Adrenal gland (tissue), 9 donors: ENCODE measurements at regions not wholly inside any gene's neighbourhood (a gene's known extent, or its start where the extent isn't known, plus 50 kb on each side); places are given as distances from the start of the nearest gene placed in this dataset.
"Not testable (repeated sequence)": the region's sequence is repeated elsewhere in the genome, so short reads cannot be mapped to it uniquely, and the experiment has no call there.

Experiments
- DNase-seq, 7 donors: peaks; one replicate each; pipeline ENCODE4 v3.0.0-alpha.2; 2019 to 2020
- H3K27ac ChIP-seq, 5 donors: fragments of 200-600 bp; sonication (generic) in 4 of 5; 1 replicate in 3 of 5; 2 replicates in 2 of 5; pipeline versions ENCODE4 v1.5.1 to v1.8.0; 2016 to 2020; ENCODE audit warnings: mild to moderate bottlenecking in 1 of 5
- H3K27me3 ChIP-seq: fragments of 200-600 bp; 2 replicates; pipeline ENCODE4 v1.8.0; 2021
- H3K36me3 ChIP-seq, 2 donors: fragments of 200-600 bp; replicated peaks in 1 of 2; 1 replicate in 1 of 2; 2 replicates in 1 of 2; pipeline versions ENCODE4 v1.5.1 to v1.8.0; 2018 to 2022
- H3K4me1 ChIP-seq, 2 donors: fragments of 200-600 bp; replicated peaks in 1 of 2; 1 replicate in 1 of 2; 2 replicates in 1 of 2; pipeline versions ENCODE4 v1.5.1 to v1.8.0; 2018 to 2021
- H3K4me3 ChIP-seq, 4 donors: fragments of 200-600 bp; sonication (generic) in 3 of 4; one replicate each; pipeline ENCODE4 v1.5.1; 2016 to 2018
- H3K9me3 ChIP-seq, 3 donors: fragments of 200-600 bp; sonication (generic) in 1 of 3; replicated peaks in 1 of 3; 1 replicate in 2 of 3; 2 replicates in 1 of 3; pipeline versions ENCODE4 v1.5.1 to v1.8.0; 2016 to 2021
- POLR2A ChIP-seq, 2 donors: fragments of 450-650 bp; IDR thresholded peaks; one replicate each; pipeline ENCODE4 v1.6.1; 2017; ENCODE audit warnings: antibody characterized with exemption in 2 of 2, mild to moderate bottlenecking in 2 of 2, moderate library complexity in 1 of 2
- WGBS, 4 donors: extraction: QIAGEN DNeasy Blood & Tissue Kit in 2 of 4; methylation state at CpG; one replicate each; pipeline versions ENCODE4 v1.1.5 to v1.1.7; 2013 to 2017; 5-methylcytosine and 5-hydroxymethylcytosine counted together
- intact Hi-C, 2 donors: fragments of 100-400 bp; cut with DNase I; formaldehyde crosslinking; loops; one replicate each; pipeline versions ENCODE4 v1.14.1 to v1.15.0; 2022 to 2023
- TF ChIP-seq, protein P1 (sequence below), 6 experiments: fragments of 450-650 bp in 4 of 6; fragments of 200-600 bp in 2 of 6; sonication (generic) in 1 of 6; IDR thresholded peaks; 1 replicate in 5 of 6; 2 replicates in 1 of 6; pipeline versions ENCODE4 v1.5.1 to v1.8.0; 2016 to 2021; ENCODE audit warnings: antibody characterized with exemption in 6 of 6, mild to moderate bottlenecking in 2 of 6, moderate library complexity in 1 of 6
- donor health status: healthy with polysubstance abuse.
- donor health status: Bipolar disorder and iron deficiency.
- donor health status: DM: yes; HTN: yes; CAD: no.
- donor health status: DM: no; HTN: no; CAD: no.
- donor health status: DM: no; HTN: no; CAD: no.

GRCh38 chr13:44778761-44779484, 202.8 kb upstream of the TSC22D1 start:
- Histone ChIP-seq H3K4me1 (no peaks in the 10 kb centered on the region), H3K27ac (no peak overlapping the region), H3K9me3 (no peaks in the 10 kb centered on the region), H3K27me3 (no peaks in the 10 kb centered on the region), H3K4me3 (no peak overlapping the region), H3K36me3 (no peaks in the 10 kb centered on the region)
- intact Hi-C loops: no loop called here
- WGBS, 4 donors: 65 to 84% (median 67%) methylated on average over 9 of the region's 9 CpGs
- DNase-seq: no peak
- TF ChIP-seq, protein P1, sequence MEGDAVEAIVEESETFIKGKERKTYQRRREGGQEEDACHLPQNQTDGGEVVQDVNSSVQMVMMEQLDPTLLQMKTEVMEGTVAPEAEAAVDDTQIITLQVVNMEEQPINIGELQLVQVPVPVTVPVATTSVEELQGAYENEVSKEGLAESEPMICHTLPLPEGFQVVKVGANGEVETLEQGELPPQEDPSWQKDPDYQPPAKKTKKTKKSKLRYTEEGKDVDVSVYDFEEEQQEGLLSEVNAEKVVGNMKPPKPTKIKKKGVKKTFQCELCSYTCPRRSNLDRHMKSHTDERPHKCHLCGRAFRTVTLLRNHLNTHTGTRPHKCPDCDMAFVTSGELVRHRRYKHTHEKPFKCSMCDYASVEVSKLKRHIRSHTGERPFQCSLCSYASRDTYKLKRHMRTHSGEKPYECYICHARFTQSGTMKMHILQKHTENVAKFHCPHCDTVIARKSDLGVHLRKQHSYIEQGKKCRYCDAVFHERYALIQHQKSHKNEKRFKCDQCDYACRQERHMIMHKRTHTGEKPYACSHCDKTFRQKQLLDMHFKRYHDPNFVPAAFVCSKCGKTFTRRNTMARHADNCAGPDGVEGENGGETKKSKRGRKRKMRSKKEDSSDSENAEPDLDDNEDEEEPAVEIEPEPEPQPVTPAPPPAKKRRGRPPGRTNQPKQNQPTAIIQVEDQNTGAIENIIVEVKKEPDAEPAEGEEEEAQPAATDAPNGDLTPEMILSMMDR (IDR thresholded peaks at IDR 0.05): no peak
- TF ChIP-seq POLR2A (IDR thresholded peaks at IDR 0.05): no peak

DNA sequence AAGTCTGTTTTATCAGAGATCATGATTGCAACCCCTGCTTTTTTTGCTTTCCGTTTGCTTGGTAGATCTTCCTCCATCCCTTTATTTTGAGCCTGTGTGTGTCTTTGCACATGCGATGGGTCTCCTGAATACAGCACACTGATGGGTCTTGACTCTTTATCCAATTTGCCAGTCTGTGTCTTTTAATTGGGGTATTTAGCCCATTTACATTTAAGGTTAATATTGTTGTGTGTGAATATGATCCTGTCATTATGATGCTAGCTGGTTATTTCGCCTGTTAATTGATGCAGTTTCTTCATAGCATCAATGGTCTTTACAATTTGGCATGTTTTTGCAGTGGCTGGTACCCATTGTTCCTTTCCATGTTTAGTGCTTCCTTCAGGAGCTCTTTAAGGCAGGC, 199.2 kb upstream of the TSC22D1 start:
- DNase-seq, H3K36me3 ChIP-seq, H3K27me3 ChIP-seq, H3K27ac ChIP-seq, H3K9me3 ChIP-seq, H3K4me1 ChIP-seq, H3K4me3 ChIP-seq, intact Hi-C loops: not testable (repeated sequence)
- 87 to 98% (median 92%) methylated on average over 3 of the region's 3 CpGs for WGBS, 4 donors

- H3K4me1 ChIP-seq: peaks cover 0 to 4% of the 10 kb centered on the region in 2 donors
- no peak overlapping the region for H3K4me3 ChIP-seq
- no peaks in the 10 kb centered on the region for H3K36me3 ChIP-seq
- no peaks in the 10 kb centered on the region for H3K9me3 ChIP-seq
- H3K27me3 ChIP-seq: no peaks in the 10 kb centered on the region
- TF ChIP-seq, protein P1 (IDR thresholded peaks at IDR 0.05): peak in 1 of 6 experiments; percentile 7
- no peak for TF ChIP-seq POLR2A (IDR thresholded peaks at IDR 0.05)
- H3K27ac ChIP-seq: no peak overlapping the region
- intact Hi-C loops: no loop called here
- no peak for DNase-seq
- WGBS, 4 donors: 92 to 96% (median 94%) methylated on average over 5 of the region's 5 CpGs
These were observed 194.8 kb upstream of the TSC22D1 start for GRCh38 chr13:44770951-44771350.

DNA sequence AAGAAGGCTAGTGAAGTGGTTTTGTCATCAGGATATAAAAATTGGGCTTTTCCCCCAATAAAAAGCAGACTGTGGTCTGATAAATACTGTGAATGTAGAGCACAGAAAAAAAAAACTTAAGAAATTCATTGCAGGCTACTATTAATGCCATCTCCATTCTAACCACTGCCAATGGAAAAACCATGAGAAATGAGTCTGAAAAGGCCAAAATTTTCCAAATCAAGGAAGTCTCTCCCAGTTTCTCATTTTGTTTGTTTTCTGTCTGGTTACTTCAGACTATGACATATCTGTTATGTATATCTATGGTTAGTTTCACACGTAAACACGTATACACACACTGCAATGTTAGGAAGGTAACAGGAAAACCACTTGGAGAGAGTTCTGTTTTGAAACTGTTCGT, 193.6 kb upstream of the TSC22D1 start:
- Histone ChIP-seq H3K4me1 (peaks cover 0 to 4% of the 10 kb centered on the region in 2 donors), H3K4me3 (no peak overlapping the region), H3K27me3 (no peaks in the 10 kb centered on the region), H3K9me3 (no peaks in the 10 kb centered on the region), H3K27ac (no peak overlapping the region), H3K36me3 (no peaks in the 10 kb centered on the region)
- TF ChIP-seq POLR2A (IDR thresholded peaks at IDR 0.05): no peak
- TF ChIP-seq, protein P1 (IDR thresholded peaks at IDR 0.05): no peak
- intact Hi-C loops: no loop called here
- DNase-seq: no peak
- 76 to 88% (median 82%) methylated on average over 3 of the region's 3 CpGs for WGBS, 4 donors
